GM21786 (cell line): ENCODE measurements at regions not wholly inside any gene's neighbourhood (a gene's known extent, or its start where the extent isn't known, plus 50 kb on each side); places are given as distances from the start of the nearest gene placed in this dataset.
"Not testable (repeated sequence)": the region's sequence is repeated elsewhere in the genome, so short reads cannot be mapped to it uniquely, and the experiment has no call there.

Experiments
- ATAC-seq: cut with Tn5 transposase; IDR thresholded peaks from one replicate; pipeline ENCODE4 v1.9.1; 2021; ENCODE audit not compliant: unreplicated experiment

DNA sequence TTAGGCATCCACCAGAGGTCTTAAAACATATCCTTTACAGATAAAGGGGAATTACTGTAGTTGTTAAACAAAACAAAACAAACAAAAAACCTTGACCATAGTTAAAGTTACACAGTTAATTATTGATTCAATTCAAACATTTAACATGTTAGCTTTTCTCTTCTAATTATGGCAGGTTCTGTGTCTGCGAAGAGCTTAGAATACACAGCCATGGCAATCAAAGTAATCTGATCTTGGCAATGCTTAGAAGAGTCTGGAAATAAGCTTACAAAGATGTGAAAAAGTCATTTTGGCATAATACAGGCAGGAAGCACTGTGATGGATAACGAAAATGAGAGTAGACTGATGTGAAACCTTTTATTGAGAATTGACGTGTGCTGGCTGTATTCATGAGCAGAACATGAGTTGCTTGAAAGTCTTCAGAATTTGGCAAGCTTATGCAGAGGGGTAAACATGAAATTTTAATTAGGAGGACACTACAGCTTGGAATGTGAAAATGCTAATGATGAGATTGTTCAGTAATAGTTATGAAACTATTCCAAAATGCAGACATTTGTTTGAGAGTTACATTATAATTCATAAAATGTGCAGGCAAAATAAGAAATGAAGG is 629.6 kb downstream of the FSCB start:
- ATAC-seq = no peak

DNA sequence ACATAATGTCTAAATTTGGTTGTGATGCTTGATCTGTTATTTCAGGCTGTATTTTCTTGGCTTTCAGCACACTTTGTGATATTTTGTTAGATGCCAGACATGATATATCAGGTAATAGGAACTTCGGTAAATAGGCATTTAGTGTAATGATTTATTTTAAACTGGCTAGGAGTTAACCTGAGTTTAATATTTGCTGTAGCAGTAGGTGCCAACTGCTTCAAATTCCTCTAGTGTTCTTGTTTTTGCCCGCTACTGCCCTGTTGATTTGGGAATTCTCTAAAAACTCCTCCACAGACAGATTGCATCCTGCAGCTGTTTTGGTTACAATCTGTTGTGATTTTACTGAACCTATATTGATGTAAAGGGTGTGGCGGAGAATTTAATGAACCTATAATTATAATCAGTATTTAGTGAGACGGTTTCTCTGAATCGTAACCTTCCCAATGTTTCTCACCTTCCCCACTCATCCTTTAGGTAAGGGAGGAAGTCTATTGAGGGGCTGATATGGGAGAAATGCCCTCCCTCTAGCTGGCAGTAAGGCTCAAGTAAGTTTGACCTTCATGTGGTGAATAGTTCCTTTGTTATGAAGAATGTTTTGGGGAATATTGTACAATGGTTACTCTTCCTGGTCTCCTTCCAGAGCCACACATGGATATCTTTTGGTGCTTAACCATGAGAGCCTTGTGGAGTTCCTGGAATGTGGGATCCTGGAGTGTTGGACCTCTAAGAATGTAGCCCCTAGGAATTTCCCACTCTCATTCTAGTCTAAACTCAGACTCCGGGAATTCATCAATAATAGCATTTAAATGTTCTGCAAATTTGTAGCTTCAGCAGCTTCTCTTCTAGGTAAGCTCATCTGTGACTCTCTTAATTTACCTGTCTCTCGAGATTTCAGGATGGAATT is 634.1 kb downstream of the FSCB start:
- ATAC-seq = no peak

DNA sequence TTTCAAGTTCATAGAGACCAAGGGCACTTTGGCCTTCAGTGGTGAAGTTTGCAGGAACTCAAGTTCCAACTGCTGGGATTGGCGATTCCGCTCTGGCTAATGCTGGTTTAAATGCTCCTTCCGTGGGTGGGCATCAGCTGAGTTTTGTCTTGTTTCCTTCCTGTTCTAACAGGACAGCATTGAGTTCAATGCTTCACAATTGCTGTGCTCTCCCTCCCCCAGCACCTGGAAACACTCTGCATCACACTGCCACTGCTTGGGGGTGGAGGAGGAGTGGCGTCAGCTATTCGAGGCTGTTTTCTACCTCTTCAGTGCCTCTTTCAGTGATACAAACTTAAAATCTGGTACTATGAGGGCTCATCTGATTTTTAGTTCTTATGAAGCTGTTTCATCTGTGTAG is 634.9 kb downstream of the FSCB start:
- no peak for ATAC-seq

DNA sequence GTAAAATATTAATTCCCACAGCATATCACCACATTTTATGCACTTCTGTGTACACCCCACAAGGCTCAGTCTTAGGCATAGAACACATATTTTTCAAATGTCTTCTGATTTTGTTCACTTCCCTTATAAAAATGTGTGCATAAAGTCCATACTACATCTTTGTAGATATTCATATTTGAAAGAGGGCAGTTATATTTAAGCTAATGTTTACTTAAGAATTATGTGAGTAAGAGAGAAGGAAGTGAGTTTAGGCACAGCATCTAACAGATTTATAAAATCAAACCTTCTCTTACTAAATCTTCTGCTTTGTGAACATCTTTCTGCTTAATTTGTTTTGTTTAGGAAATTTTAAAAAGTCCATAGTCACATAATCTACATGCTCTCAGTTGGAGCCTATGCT is 648.1 kb downstream of the FSCB start:
- no peak for ATAC-seq

DNA sequence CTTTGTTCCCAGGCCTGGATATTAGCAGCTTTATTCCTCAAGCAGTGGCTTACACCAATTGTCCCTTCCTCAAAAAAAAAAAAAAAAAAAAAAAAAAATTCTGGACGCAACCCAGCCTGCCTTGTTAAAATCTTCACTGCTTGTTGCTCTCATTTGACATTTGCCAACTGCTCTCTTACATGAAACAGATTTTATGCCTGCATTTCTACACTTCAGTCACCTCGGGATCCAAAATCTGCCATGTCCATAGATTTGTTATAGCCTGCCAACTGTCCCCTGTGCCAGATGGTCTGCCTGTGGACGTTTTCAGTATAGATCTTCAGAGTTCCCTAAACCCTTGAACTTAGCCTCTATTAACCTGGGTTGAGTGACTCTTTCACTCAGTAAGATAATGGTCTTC is 651.5 kb downstream of the FSCB start:
- no peak for ATAC-seq

DNA sequence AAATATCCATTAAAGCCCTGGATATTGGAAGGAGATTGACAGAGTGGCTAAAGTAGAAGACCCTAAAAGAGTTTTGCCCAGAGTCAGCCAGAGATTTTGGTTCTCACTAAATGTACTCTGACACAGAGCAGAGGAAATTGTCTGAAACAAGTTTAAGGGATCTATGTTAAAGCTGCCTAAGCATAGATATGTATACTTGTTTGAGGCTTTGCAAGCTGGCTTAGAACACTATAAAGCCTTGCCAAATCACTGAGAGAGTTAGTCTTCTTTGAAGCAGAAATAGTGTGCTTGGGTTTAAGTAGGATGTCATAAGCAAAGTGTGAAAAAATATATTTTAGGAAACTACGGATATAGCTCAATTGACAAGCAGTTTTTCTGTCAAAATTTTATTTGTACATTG is 653.5 kb downstream of the FSCB start:
- no peak for ATAC-seq

DNA sequence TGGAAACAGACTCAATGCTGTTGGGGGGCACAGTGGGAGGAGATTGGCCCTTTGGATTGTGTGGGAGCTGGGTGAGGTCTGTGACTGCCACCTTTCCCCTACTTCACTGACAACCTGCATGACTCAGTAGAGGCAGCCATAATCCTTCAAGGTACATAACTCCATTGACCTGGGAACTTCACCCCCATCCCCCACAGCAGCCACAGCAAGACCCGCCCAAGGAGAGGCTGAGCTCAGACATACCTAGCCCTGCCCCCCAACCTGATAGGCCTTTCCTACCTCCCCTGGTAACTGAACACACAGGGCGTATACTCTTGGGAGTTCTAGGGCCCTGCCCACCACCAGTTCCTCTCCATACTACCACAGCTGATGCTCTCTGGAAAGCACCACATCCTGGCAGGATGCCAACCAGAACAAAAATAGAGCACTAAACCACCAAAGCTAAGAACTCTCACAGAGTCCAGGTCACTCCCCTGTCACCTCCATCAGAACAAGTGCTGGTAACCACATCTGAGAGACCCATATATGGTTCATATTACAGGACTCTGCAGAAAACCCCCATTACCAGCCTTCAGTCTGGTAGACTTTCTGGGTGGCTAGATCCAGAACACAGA is 703.9 kb downstream of the FSCB start:
- ATAC-seq = no peak

DNA sequence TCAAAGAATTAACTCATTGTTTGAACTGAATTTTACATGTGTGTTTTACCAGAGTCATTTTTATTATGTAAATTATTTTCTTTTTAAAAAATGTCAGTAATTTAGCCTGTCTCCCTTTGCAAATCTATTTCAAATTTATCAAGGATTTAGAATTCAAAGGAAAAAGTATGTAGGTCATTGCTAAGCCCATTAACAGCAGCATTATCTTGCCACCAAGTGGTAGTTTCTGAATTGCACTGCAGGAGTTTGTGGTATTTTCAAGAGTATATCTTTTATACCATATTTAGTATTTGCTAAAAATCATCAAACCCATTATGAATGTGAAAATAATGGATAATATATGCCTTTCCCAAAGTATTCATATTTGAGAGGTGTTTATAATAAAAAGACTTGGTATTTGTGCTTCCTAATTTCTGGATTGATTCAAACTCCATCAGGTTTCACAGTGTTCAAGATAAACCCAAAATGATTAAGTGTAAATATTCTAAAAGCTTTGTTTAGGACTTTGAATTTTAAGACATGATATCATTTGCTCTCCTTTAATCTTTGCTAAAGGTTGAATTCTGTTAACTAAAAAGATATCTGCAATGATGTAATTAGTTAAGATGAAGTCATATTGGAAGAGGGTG is 711.4 kb downstream of the FSCB start:
- no peak for ATAC-seq

DNA sequence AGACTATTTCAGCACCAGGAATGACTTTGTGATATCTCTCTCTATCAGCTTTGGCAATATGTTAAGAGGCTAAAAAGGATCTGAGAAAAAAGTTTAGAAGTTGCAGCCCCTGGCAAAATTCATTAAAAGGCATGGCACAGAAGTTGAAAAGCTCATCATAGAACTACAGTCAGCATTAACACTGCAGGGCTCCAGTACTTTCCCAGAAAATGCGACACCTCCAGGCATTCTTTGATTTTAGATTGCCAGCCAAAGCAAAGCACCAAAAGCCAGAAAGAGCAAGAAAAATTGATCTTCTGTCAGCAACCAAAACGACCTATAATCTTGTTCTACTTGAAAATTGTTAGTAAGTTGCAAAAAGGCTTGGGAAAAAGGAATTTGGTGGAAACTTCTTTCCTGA is 713.5 kb downstream of the FSCB start:
- ATAC-seq = no peak

DNA sequence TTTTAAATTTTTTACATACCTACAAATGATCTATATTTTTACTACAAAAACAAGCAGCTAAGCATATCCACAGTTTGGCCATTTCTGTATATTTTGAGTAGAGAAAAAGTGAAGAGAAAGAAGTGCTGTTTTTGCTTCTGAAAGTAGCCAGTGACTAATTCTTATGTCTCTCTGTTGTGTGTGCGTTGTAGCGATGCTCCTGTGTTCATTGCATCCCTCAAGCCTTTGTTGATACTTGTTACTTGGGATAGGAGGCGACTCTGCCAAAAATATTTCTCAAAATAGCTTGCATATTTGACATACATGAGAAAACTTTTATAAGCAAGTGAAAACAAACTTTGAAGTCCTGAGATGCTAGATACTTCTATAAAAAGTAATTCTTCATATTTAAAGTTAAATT is 714.1 kb downstream of the FSCB start:
- ATAC-seq = no peak

DNA sequence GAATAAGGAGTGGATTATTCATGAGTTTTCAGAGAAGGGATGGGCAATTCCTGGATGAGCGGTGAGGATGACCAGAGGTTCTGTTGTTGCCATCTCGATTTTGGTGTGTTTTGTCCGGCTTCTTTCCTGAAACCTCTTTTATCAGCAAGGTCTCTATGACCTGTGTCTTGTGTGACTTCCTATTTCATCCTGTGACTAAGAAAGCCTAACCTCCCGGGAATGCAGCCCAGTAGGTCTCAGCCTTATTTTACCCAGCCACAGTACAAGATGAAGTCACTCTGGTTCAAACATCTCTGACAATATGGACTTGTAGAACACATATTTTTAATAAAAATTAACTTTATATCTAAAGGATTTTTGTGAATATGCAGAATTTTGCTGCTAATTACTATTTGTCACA is 716.4 kb downstream of the FSCB start:
- ATAC-seq = no peak

DNA sequence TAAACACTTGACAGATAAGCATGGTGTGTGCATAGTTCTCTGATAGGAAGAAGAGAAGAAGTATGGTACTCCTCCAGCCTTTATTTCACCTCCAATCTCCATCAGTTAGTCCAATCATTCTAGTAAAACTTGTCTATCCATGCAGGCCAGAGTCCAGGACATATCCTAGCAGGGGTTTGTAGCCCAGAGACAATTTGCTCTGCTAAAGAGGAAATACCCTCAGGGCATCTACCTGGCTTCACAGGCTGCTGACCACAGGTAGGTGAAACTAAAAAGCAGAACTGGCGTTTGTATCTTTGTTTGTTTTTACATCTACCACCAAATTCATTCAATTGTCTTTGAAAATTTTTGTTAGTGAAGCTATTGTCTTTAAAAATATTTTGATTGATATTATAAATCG is 717.6 kb downstream of the FSCB start:
- no peak for ATAC-seq

DNA sequence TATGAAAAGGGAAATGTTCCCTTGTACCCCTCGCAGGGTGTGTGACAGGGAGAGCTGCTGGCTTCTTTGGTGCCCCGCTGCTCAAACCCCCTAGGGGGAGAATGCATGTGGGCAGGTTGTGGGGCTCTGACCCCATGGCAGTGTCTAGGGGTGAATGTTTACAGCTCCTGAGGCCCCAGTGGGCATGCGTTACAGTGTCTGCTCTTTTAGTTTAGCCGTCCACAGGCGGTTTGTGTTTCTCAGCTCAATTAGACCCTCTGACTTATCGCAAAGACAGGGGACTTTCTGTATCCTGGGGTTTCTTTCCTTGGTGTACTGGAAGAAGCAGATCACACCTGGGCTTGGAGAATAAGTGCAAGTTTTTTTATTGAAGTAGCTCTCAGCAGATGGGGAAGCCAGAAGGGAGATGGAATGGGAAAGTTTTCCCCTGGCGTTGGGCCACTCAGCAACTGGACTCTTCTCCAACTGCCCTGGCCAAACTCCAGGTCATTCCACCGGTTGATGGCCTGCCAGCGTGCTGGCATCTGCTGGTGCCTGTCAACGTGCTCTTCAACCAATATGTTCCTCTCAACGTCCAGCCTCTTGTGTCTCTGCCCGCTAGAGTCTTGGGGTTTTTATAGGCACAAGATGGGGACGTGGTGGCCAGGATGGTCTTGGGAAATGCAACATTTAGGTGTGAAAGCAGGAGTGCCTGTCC is 720.9 kb downstream of the FSCB start:
- no peak for ATAC-seq

DNA sequence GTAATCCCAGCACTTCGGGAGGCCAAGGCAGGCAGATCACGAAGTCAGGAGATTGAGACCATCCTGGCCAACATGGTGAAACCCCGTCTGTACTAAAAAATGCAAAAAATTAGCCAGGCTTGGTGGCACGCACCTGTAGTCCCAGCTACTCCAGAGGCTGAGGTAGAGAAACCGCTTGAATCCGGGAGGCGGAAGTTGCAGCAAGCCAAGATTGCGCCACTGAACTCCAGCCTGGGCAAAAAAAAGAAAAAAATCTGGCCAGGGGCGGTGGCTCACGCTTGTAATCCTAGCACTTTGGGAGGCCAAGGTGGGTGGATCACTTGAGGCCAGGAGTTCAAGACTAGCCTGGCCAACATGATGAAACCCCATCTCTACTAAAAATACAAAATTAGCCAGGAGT is 722.7 kb downstream of the FSCB start:
- ATAC-seq = not testable (repeated sequence)

DNA sequence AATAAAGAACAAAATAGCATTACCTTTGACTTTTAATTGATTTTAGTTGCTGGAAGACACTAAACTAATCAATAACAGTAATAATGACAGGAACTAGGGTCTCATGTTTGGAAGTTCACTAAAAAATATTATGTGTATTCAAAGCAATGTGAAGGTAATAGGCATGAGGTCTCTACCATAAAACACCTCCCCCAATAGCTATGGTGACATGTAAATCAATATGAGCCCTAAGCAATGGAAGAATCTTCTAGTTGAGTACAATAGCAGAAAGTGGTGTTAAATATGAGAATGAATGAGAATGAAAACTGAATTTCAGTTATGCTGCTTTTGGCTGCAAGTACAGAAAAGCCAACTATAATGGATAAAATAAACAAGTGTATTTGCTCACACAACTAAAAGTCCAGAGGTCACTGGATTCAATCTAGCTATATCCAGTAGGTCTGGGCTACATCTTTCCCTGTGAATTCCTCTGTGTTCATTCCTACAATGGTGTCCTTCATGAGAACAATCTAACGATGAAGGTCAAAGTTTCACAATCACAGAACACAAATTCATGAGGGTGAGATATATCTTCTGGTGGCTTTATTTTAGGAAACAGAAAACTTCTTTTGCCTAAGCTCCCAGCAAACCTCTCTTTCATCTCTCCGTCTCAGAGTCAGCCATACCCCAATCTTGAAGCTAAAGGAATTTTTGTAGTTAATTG is 728.0 kb downstream of the FSCB start:
- no peak for ATAC-seq

DNA sequence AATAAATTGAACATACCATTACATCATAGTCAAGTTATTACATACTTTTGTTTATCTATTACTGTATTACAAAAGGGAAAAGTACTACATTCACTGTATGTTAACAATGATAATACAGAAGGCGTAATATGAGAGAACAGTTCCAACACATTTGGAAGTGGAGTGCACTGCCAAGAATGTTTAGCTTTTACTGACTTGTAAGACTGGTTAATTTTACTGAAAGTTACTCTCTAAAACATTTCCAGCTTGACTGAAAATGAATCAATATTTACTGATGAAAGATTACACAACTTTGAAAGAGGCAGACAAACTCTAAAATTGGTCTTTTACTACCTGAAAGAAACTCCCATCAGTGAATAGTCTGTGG is 728.5 kb downstream of the FSCB start:
- ATAC-seq = no peak

DNA sequence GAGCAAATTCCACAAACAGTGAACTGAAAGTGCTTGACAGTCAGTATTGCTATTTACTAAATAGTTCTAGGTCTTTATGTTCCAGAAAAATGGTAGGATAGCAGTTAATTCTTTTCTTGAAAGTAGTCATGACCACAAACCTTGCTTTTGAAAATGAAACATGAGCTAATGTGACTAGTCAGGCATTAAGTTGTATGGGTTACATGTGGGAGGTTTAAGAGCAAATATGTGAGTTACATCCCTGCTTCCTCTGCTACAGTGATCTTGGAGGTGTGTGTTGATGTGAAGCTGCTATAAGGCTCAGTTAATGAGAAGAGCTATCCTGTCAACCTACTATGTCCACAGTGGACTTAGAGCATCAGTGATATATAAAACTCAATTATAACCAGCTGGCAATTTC is 741.6 kb downstream of the FSCB start:
- no peak for ATAC-seq

DNA sequence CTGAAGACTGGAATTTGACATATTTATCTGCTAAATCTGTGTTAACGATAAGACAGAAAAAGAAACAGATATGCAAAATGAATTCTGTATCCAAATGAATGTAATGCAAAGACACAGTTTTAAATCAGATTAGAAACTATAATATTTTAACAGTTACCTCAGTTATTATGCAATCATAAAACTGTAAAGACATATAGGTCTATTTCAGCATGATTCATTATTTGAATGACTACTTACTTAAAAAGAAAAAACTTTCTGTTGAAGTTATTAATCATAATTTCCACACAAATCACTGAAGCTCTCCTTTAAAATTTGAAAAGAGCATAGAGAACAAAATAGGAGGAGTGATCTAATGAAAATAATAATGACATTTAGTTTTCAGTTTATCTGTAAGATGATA is 742.6 kb downstream of the FSCB start:
- ATAC-seq = no peak

DNA sequence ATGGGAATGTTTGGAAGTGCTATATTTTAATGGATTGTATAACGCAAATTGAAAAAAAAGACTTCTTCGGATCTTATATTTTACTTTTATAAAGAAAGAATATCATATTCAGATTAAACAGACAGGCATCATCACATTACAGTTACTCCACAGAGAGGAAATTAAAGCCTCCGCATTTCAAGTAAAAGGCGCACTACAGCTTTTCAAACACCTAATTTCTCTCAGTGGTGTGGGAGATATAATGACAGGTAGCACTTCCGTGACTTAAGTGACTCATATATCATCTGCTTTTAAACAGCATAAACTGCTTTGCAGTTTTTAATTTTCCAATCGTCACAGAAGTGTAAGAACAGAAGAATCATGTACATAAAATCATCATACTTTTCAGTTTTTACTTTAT is 751.4 kb downstream of the FSCB start:
- ATAC-seq = no peak

DNA sequence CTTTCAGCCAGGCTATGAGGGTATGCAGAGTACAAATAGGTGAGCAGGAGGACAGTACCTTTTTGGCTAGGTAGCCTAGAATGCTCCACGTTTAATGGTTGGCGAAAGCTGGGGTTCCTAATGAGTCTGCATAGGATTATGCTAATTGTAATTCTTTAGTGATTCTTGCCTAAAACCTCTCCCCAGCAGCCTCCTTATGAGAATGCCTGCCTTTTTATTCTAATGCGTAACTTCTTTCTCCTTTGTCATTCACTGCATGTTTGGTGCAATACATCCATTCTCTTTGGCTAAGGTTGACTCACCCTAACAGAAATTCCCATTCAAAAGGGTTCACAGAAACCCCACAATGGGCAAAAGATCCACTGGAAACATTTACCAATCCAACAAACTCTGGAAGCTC is 752.2 kb downstream of the FSCB start:
- no peak for ATAC-seq

DNA sequence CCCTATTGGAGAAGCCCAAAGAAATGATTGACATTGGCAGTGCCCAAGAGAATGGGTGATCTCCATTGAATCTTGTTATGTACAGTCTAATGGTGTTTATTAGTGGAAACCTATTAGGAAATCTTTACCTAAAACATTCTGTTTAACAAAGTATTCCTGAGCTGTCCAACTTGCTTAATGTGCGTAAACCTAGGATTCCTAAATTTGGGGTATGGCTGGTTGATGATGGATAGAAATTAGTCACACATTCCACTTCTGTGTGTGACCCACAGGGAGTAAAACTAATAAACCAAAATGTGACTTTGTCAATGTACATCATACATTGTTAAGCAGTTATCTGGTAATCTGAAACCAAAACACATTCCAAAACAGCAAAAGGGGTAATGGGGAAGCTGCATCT is 761.3 kb downstream of the FSCB start:
- no peak for ATAC-seq
